OCI-LY1 (cell line): ENCODE measurements at regions not wholly inside any gene's neighbourhood (a gene's known extent, or its start where the extent isn't known, plus 50 kb on each side); places are given as distances from the start of the nearest gene placed in this dataset.

Experiments used
- H2AFZ ChIP-seq: fragments of 200-600 bp; sonication (generic), shearing (Covaris generic); 2 replicates; pipeline ENCODE4 v1.6.0; 2014; ENCODE audit warnings: antibody characterized with exemption, mild to moderate bottlenecking, low read length
- H3F3A ChIP-seq: fragments of 200-600 bp; sonication (generic), shearing (Covaris generic); 2 replicates; pipeline ENCODE4 v1.6.0; 2014; ENCODE audit warnings: mild to moderate bottlenecking, antibody characterized with exemption, low read length, moderate library complexity; ENCODE audit not compliant: insufficient read depth
- H3K27ac ChIP-seq: fragments of 200-600 bp; sonication (generic); 2 replicates; pipeline ENCODE4 v1.5.1; 2014; ENCODE audit warnings: low read length, mixed run types, mild to moderate bottlenecking, low read depth; ENCODE audit not compliant: poor library complexity, severe bottlenecking
- H3K27me3 ChIP-seq: fragments of 200-600 bp; sonication (generic); 2 replicates; pipeline ENCODE4 v1.6.0; 2014; ENCODE audit warnings: antibody characterized with exemption, mild to moderate bottlenecking, low read length, moderate library complexity; ENCODE audit not compliant: insufficient read depth
- H3K36me3 ChIP-seq: fragments of 200-600 bp; sonication (generic); 2 replicates; pipeline ENCODE4 v1.6.1; 2014; ENCODE audit warnings: mild to moderate bottlenecking, antibody characterized with exemption, low read length, moderate library complexity, mixed read lengths; ENCODE audit not compliant: insufficient read depth
- H3K4me1 ChIP-seq: fragments of 200-600 bp; sonication (generic); 2 replicates; pipeline ENCODE4 v1.5.1; 2014; ENCODE audit warnings: mild to moderate bottlenecking, low read length, moderate library complexity; ENCODE audit not compliant: insufficient read depth, severe bottlenecking
- H3K4me2 ChIP-seq: fragments of 200-600 bp; sonication (generic), shearing (Covaris generic); 2 replicates; pipeline ENCODE4 v1.6.1; 2014; ENCODE audit warnings: low read length
- H3K4me3 ChIP-seq: fragments of 200-600 bp; sonication (generic); 2 replicates; pipeline ENCODE4 v1.5.1; 2014; ENCODE audit warnings: low read length, low read depth, mild to moderate bottlenecking, mixed read lengths; ENCODE audit not compliant: poor library complexity, severe bottlenecking
- H3K79me2 ChIP-seq: fragments of 200-600 bp; shearing (Covaris generic); 2 replicates; pipeline ENCODE4 v1.6.1; 2016; ENCODE audit warnings: mixed run types, low read length, mixed read lengths; ENCODE audit not compliant: insufficient read depth
- H3K9ac ChIP-seq: fragments of 200-600 bp; sonication (generic), shearing (Covaris generic); 2 replicates; pipeline ENCODE4 v1.6.1; 2014; ENCODE audit warnings: mild to moderate bottlenecking, low read length, mixed read lengths
- H3K9me2 ChIP-seq: fragments of 200-600 bp; sonication (generic), shearing (Covaris generic); 2 replicates; pipeline ENCODE4 v1.6.1; 2014; ENCODE audit warnings: low read depth, mild to moderate bottlenecking, low read length, mixed read lengths
- H3K9me3 ChIP-seq: fragments of 200-600 bp; shearing (Covaris generic); 2 replicates; pipeline ENCODE4 v1.6.1; 2014; ENCODE audit warnings: low read length, mixed read lengths
- H4K20me1 ChIP-seq: fragments of 200-600 bp; sonication (generic), shearing (Covaris generic); 2 replicates; pipeline ENCODE4 v1.6.0; 2016; ENCODE audit warnings: mild to moderate bottlenecking, low read length; ENCODE audit not compliant: insufficient read depth
- CTCF ChIP-seq: fragments of 200-600 bp; sonication (generic), shearing (Covaris generic); IDR thresholded peaks from 2 replicates; pipeline ENCODE4 v1.5.1; 2017; ENCODE audit warnings: mild to moderate bottlenecking, antibody characterized with exemption, low read length, moderate library complexity, mixed read lengths
- EZH2 ChIP-seq: fragments of 200-600 bp; sonication (generic), shearing (Covaris generic); IDR thresholded peaks from 2 replicates; pipeline ENCODE4 v1.8.0; 2017; ENCODE audit warnings: borderline replicate concordance, mixed run types, mild to moderate bottlenecking, antibody characterized with exemption, low read length, moderate library complexity, mixed read lengths

- H3F3A ChIP-seq = no peaks in the 10 kb centered on the region
- no peaks in the 10 kb centered on the region for H3K36me3 ChIP-seq
- H3K4me1 ChIP-seq = no peaks in the 10 kb centered on the region
- H3K79me2 ChIP-seq = no peaks in the 10 kb centered on the region
- H4K20me1 ChIP-seq = no peaks in the 10 kb centered on the region
- H3K27me3 ChIP-seq = no peaks in the 10 kb centered on the region
- no peaks in the 10 kb centered on the region for H3K9me3 ChIP-seq
- no peak overlapping the region for H3K4me2 ChIP-seq
- no peak overlapping the region for H3K4me3 ChIP-seq
- no peaks in the 10 kb centered on the region for H3K9me2 ChIP-seq
- H3K27ac ChIP-seq = no peak overlapping the region
- H3K9ac ChIP-seq = no peak overlapping the region
- TF ChIP-seq EZH2 = no peak
- no peak for TF ChIP-seq CTCF
- no peak overlapping the region for H2AFZ ChIP-seq
These were observed 1407.6 kb downstream of the EPHA7 start for GRCh38 chr6:92011681-92012245.

GRCh38 chr6:92008757-92009502 is 1410.4 kb downstream of the EPHA7 start:
- Histone ChIP-seq H3K27ac (no peak overlapping the region), H4K20me1 (no peaks in the 10 kb centered on the region), H3K4me3 (no peak overlapping the region), H3K27me3 (no peaks in the 10 kb centered on the region), H3K79me2 (no peaks in the 10 kb centered on the region), H3K4me1 (no peaks in the 10 kb centered on the region), H3K36me3 (no peaks in the 10 kb centered on the region), H3K9me3 (no peaks in the 10 kb centered on the region), H3K9me2 (no peaks in the 10 kb centered on the region), H3K9ac (no peak overlapping the region), H2AFZ (no peak overlapping the region), H3F3A (no peaks in the 10 kb centered on the region), H3K4me2 (no peak overlapping the region)
- TF ChIP-seq EZH2 = no peak
- TF ChIP-seq CTCF = no peak

- H3K36me3 ChIP-seq = no peaks in the 10 kb centered on the region
- H3K4me1 ChIP-seq = no peaks in the 10 kb centered on the region
- H3K4me2 ChIP-seq = no peak overlapping the region
- H4K20me1 ChIP-seq = no peaks in the 10 kb centered on the region
- H3K4me3 ChIP-seq = no peak overlapping the region
- H3K9ac ChIP-seq = no peak overlapping the region
- H3K27ac ChIP-seq = no peak overlapping the region
- no peak for TF ChIP-seq EZH2
- no peaks in the 10 kb centered on the region for H3K79me2 ChIP-seq
- H3K9me3 ChIP-seq = no peaks in the 10 kb centered on the region
- no peak overlapping the region for H2AFZ ChIP-seq
- H3F3A ChIP-seq = no peaks in the 10 kb centered on the region
- no peaks in the 10 kb centered on the region for H3K27me3 ChIP-seq
- no peaks in the 10 kb centered on the region for H3K9me2 ChIP-seq
These were observed 1413.2 kb upstream of the MAP3K7 start for GRCh38 chr6:92000112-92000511.
